MV-4-11 (cell line): ENCODE measurements at regions not wholly inside any gene's neighbourhood (a gene's known extent, or its start where the extent isn't known, plus 50 kb on each side); places are given as distances from the start of the nearest gene placed in this dataset.
"Not testable (repeated sequence)": the region's sequence is repeated elsewhere in the genome, so short reads cannot be mapped to it uniquely, and the experiment has no call there.

Experiments used
- DNase-seq: peaks from one replicate; lab custom pipeline; 2025; lab: John Stamatoyannopoulos, UW

- no peak for DNase-seq
These were observed 56.0 kb upstream of the LRPPRC start for GRCh38 chr2:44051593-44052347.

GRCh38 chr2:44052584-44052983 lies 56.8 kb upstream of the LRPPRC start:
- DNase-seq, result no peak

GRCh38 chr2:44053052-44053451 lies 57.3 kb upstream of the LRPPRC start:
- DNase-seq, result no peak

GRCh38 chr2:44053456-44053855 lies 57.7 kb upstream of the LRPPRC start:
- DNase-seq, result no peak

GRCh38 chr2:44055229-44055628 lies 59.4 kb upstream of the LRPPRC start:
- no peak for DNase-seq

- no peak for DNase-seq
These were observed 59.9 kb upstream of the LRPPRC start for GRCh38 chr2:44055664-44056063.

GRCh38 chr2:44056947-44057346 lies 61.2 kb upstream of the LRPPRC start:
- DNase-seq, result no peak

GRCh38 chr2:44060286-44060685 lies 64.5 kb upstream of the LRPPRC start:
- DNase-seq, result not testable (repeated sequence)

- DNase-seq, result no peak
These were observed 65.2 kb upstream of the LRPPRC start for GRCh38 chr2:44060990-44061389.

GRCh38 chr2:44061469-44061868 lies 65.7 kb upstream of the LRPPRC start:
- DNase-seq, result no peak

- no peak for DNase-seq
These were observed 66.1 kb upstream of the LRPPRC start for GRCh38 chr2:44061876-44062275.

- no peak for DNase-seq
These were observed 67.2 kb upstream of the LRPPRC start for GRCh38 chr2:44063033-44063432.

GRCh38 chr2:44064281-44064680 lies 68.5 kb upstream of the LRPPRC start:
- not testable (repeated sequence) for DNase-seq

GRCh38 chr2:44067012-44067790 lies 71.4 kb upstream of the LRPPRC start:
- DNase-seq, result not testable (repeated sequence)

GRCh38 chr2:44067791-44068181 lies 72.0 kb upstream of the LRPPRC start:
- DNase-seq, result not testable (repeated sequence)

- no peak for DNase-seq
These were observed 75.8 kb upstream of the LRPPRC start for GRCh38 chr2:44071454-44072046.

GRCh38 chr2:44073667-44074066 lies 77.9 kb upstream of the LRPPRC start:
- not testable (repeated sequence) for DNase-seq

GRCh38 chr2:44074795-44075194 lies 79.0 kb upstream of the LRPPRC start:
- DNase-seq, result not testable (repeated sequence)

GRCh38 chr2:44075541-44075940 lies 79.8 kb upstream of the LRPPRC start:
- peak; percentile 71 for DNase-seq

GRCh38 chr2:44077942-44078511 lies 82.2 kb upstream of the LRPPRC start:
- no peak for DNase-seq

- no peak for DNase-seq
These were observed 83.9 kb upstream of the LRPPRC start for GRCh38 chr2:44079686-44080085.

GRCh38 chr2:44083054-44083453 lies 85.6 kb upstream of the PPM1B start:
- peak; percentile 30 for DNase-seq

- no peak for DNase-seq
These were observed 83.8 kb upstream of the PPM1B start for GRCh38 chr2:44084850-44085249.
